ENCODE measurements at regions not wholly inside any gene's neighbourhood (a gene's known extent, or its start where the extent isn't known, plus 50 kb on each side); places are given as distances from the start of the nearest gene placed in this dataset.

DNA sequence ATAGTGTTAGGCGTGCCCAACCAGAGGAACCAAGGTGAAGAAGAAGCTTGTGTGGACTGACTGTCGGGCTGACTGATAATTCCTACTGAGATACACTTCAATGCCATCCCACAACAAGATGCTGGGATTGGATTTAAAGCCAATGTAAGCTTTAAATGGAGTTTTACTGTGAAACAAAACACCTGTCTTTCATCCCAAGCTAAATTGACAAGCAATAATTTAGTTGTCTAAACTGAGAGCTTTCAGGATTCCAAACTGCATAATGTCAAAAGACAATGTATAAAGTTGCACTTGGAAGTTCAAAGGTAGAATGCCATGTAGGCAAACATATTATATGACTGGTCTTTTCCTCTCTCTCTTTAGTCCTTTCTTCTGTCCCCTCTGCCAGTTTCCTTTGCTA, 1025.3 kb upstream of the FANCL start:
- H3K36me3 ChIP-seq: no peaks in the 10 kb centered on the region
- H3K9me3 ChIP-seq (ENCODE audit: low read depth): no peaks in the 10 kb centered on the region
- H3K4me1 ChIP-seq (ENCODE audit: low read depth): no peaks in the 10 kb centered on the region
- TF ChIP-seq CTCF (IDR thresholded peaks at IDR 0.05; ENCODE audit: low read depth, low read length): no peak
- no peak overlapping the region for H3K27ac ChIP-seq
- DNase-seq (ENCODE audit: low read depth in 1 of 2, low spot score in 1 of 2): no peak
- no peak overlapping the region for H3K4me3 ChIP-seq
- no peaks in the 10 kb centered on the region for H3K27me3 ChIP-seq

DNA sequence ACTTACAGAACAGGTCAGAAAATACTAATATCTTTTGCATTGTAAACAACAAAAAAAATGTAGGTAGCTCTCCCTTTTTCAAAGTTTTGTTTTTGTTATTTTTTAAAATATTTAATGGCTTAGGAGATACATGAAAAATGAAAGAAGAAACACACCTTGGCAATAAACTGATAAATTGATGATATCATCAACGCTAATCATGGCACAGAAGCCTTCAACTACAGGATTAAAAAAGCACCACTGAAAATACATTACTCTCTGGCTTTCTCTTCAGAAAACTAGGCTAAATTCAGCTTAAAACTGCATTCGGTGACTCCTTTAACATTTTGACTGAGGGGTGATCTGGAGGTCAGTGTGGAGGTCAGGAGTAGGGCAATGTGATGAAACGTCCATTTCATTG, 1018.8 kb upstream of the FANCL start:
- Histone ChIP-seq H3K36me3 (no peaks in the 10 kb centered on the region), H3K9me3 (ENCODE audit: low read depth) (no peaks in the 10 kb centered on the region), H3K4me3 (no peak overlapping the region), H3K27me3 (no peaks in the 10 kb centered on the region), H3K27ac (no peak overlapping the region), H3K4me1 (ENCODE audit: low read depth) (no peaks in the 10 kb centered on the region)
- no peak for TF ChIP-seq CTCF (IDR thresholded peaks at IDR 0.05; ENCODE audit: low read depth, low read length)
- no peak for DNase-seq (ENCODE audit: low read depth in 1 of 2, low spot score in 1 of 2)

GRCh38 chr2:59256290-59256689, 1015.2 kb upstream of the FANCL start:
- no peaks in the 10 kb centered on the region for H3K9me3 ChIP-seq (ENCODE audit: low read depth)
- no peak overlapping the region for H3K27ac ChIP-seq
- no peaks in the 10 kb centered on the region for H3K36me3 ChIP-seq
- H3K4me3 ChIP-seq: no peak overlapping the region
- no peaks in the 10 kb centered on the region for H3K4me1 ChIP-seq (ENCODE audit: low read depth)
- no peak for TF ChIP-seq CTCF (IDR thresholded peaks at IDR 0.05; ENCODE audit: low read depth, low read length)
- DNase-seq (ENCODE audit: low read depth in 1 of 2, low spot score in 1 of 2): no peak
- H3K27me3 ChIP-seq: no peaks in the 10 kb centered on the region

GRCh38 chr2:59254279-59254678, 1013.2 kb upstream of the FANCL start:
- DNase-seq (ENCODE audit: low read depth in 1 of 2, low spot score in 1 of 2): no peak
- H3K27me3 ChIP-seq: no peaks in the 10 kb centered on the region
- no peak for TF ChIP-seq CTCF (IDR thresholded peaks at IDR 0.05; ENCODE audit: low read depth, low read length)
- no peaks in the 10 kb centered on the region for H3K9me3 ChIP-seq (ENCODE audit: low read depth)
- H3K4me3 ChIP-seq: no peak overlapping the region
- H3K36me3 ChIP-seq: no peaks in the 10 kb centered on the region
- no peak overlapping the region for H3K27ac ChIP-seq
- H3K4me1 ChIP-seq (ENCODE audit: low read depth): no peaks in the 10 kb centered on the region

DNA sequence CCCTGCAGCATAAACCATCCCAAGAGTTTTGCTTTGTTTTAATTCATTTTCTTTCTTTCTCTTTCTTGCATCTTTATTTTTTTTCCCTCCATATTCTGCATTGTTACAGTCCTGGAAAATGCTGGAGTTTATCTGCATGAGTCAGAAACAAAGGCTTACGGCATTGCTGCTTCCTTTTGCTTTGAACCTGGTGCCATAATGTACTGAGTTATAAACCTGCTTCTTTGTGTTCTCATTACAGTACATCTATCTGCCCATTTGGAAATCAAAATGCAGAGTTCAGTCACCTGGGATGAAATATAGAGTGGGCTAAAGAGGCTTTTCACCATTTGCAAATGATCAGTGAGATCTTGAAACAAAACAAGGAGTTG, 1009.2 kb upstream of the FANCL start:
- Histone ChIP-seq H3K9me3 (ENCODE audit: low read depth) (no peaks in the 10 kb centered on the region), H3K27ac (no peak overlapping the region), H3K4me1 (ENCODE audit: low read depth) (no peaks in the 10 kb centered on the region), H3K27me3 (no peaks in the 10 kb centered on the region), H3K4me3 (no peak overlapping the region), H3K36me3 (no peaks in the 10 kb centered on the region)
- TF ChIP-seq CTCF (IDR thresholded peaks at IDR 0.05; ENCODE audit: low read depth, low read length): no peak
- DNase-seq (ENCODE audit: low read depth in 1 of 2, low spot score in 1 of 2): peak in 1 of 2 donors; percentile 10
